NT2/D1 (cell line): ENCODE measurements at regions not wholly inside any gene's neighbourhood (a gene's known extent, or its start where the extent isn't known, plus 50 kb on each side); places are given as distances from the start of the nearest gene placed in this dataset.

ENCODE experiments used
- SUZ12 ChIP-seq: IDR thresholded peaks from 2 replicates; pipeline ENCODE4 v1.6.1; 2011; ENCODE audit not compliant: insufficient read length, insufficient read depth; ENCODE audit errors: extremely low read depth
- YY1 ChIP-seq: IDR thresholded peaks from 2 replicates; pipeline ENCODE4 v1.6.1; 2011; ENCODE audit not compliant: insufficient read length, insufficient read depth
- ZNF274 ChIP-seq: IDR thresholded peaks from 2 replicates; pipeline ENCODE4 v1.6.1; 2011; ENCODE audit warnings: mild to moderate bottlenecking, low read depth, low read length

DNA sequence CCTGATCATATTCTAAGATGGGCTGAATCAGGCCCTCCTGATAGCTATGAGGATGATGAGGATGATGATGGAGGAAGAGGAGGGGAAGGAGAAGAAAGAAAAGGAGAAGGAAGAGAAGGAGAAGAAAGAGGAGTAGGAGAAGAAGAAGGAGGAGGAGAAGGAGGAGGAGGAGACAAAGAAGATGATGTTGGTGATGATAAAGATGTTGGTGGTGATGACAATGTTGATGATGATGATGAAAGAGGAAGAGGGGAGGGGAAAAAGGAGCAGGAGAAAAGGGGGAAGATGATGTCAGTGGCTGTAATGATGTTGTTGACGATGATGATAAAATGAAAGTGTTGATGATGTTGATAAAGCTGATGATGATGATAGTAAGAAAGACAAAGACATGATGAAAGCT, 119.5 kb downstream of the CDC5L start:
- TF ChIP-seq ZNF274 (no peak), SUZ12 (no peak), YY1 (no peak)
